ENCODE measurements at regions not wholly inside any gene's neighbourhood (a gene's known extent, or its start where the extent isn't known, plus 50 kb on each side); places are given as distances from the start of the nearest gene placed in this dataset.

- TF ChIP-seq CTCF (IDR thresholded peaks at IDR 0.05) (no peak), ZFX (IDR thresholded peaks at IDR 0.05; ENCODE audit: borderline replicate concordance) (no peak)
Measured at GRCh38 chr22:48579928-48580309, 1247.8 kb downstream of the BRD1 start.
